ENCODE measurements at regions not wholly inside any gene's neighbourhood (a gene's known extent, or its start where the extent isn't known, plus 50 kb on each side); places are given as distances from the start of the nearest gene placed in this dataset.

DNA sequence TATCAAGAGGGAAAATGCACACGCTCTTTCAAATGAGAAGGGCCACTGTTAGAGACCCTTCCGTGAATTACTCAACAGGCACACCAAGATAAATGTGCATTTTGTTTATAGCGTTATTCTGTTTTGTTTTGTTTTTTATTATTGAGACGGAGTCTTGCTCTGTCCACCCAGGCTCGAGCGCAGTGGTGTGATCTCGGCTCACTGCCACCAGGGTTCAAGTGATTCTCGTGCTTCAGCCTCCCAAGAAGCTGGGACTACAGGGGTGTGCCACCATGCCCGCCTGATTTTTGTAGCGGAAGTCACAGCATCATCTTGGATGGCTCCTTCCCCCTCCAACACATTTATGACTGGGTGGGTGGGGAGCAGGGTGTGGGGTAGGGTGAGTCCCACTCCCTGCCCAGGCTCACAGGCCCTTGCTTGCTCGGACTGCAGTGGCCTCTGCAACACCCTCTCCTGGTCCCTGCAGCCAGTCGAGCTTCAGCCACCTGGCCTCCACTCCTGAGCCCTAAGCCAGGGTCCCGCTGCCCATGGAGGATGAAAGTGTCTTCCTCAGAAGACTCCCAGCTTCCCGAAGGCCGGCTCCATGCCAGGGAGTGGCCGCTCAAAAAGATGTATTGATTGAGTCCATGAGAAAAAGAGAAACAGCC, 68.0 kb downstream of the RTL6 start:
- H3K9me3 Mint-ChIP-seq (ENCODE audit: insufficient read depth) = no peaks in the 10 kb centered on the region
- no peaks in the 10 kb centered on the region for H3K36me3 Mint-ChIP-seq (ENCODE audit: low read depth)
- peaks cover 9% of the 10 kb centered on the region for H3K27me3 Mint-ChIP-seq (ENCODE audit: low read depth)
- ChIA-PET POLR2A (no interaction called here), CTCF (no interaction called here)
- no peaks in the 10 kb centered on the region for H3K4me1 Mint-ChIP-seq (ENCODE audit: low read depth)
- ATAC-seq (no peak), DNase-seq (no peak)
- H3K27ac Mint-ChIP-seq = no peak overlapping the region
- no peak overlapping the region for H3K4me3 Mint-ChIP-seq

DNA sequence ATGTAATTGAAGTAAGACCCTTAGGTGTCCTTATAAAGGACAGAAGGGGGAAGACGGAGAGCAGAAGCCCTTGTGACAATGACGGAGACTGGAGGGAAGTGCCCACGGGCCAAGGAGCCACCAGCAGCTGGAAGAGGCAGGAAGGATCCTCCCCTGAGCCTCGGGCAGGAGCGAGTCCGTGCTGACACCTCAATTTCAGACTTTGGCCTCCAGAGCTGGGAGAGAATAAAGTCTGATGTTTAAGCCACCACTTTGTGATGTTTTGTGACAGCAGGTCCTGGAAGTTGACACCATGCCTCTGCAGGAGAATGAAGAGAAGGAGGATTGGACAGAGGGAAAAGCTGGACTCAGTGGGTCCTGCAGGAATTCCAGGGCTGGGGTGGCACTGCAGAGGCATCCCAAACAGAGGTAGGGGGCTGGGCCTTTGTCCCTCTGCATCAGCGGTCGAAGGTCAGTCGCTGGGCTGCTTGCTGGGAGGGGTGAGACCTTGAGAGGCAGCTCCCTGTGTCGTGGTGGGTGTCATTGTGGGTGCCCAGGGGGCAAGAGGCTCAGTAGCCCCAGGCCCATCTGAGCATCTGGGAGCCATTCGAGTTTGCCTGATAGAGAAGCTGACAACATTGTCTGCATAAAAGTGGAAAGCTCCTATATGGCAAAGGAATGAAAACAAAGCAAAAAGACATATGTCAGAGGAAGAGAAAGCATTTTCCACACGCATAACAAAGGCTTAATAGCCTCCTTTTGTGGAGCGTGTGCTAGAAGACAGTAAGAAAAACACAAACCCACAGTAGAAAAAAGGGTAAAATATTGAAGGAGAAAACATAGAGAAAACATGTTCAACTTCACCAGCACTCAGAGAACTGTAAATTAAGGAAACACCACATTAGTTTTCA, 68.8 kb downstream of the RTL6 start:
- Mint-ChIP-seq H3K27me3 (ENCODE audit: low read depth) (peaks cover 4% of the 10 kb centered on the region), H3K4me1 (ENCODE audit: low read depth) (no peaks in the 10 kb centered on the region), H3K9me3 (ENCODE audit: insufficient read depth) (no peaks in the 10 kb centered on the region), H3K4me3 (no peak overlapping the region), H3K27ac (no peak overlapping the region), H3K36me3 (ENCODE audit: low read depth) (no peaks in the 10 kb centered on the region)
- DNase-seq = no peak
- CTCF ChIA-PET = no interaction called here
- ATAC-seq = no peak
- POLR2A ChIA-PET = no interaction called here

DNA sequence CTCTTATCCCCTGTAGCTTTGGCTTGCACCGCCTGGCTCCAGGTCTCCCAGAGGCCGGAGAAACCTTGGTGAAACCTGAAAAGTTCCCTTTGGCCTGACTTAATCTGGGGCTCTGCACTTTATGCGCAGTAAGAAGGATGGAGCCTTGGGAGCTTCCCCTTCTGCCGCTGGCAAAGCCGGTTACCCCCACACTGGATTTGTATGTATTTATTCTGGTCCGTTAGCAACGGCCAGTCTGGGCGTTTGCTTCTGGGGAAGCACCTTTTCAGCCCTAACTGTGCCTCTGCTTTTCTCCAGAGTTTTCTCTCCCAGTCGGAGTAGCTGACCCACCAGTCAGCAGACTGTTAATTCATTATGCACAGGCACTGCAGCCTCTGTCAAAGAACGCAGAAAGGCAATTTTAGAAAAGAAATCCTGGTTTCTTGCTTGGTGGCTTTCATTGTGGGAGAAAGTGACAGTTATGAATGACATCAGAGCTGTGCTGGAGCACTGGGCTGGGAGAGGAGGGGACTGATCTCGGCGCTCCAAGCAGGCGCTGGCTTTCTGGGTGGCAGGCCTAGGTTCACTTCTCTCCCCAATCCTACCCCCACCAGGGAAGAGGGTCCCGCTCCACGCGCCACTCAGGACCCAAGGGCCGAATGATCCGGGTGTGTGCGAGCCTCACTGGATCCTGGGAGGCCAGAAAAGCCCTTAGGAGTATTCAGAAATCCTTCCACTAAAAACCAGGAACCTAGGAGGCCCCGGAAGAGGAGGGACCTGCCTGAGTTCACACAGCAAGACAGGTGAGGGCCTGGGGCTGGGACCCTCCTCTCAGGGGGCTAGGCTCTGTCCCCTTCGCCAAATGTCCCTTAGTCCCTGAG, 70.2 kb downstream of the RTL6 start:
- H3K36me3 Mint-ChIP-seq (ENCODE audit: low read depth) = no peaks in the 10 kb centered on the region
- ATAC-seq = no peak
- ChIA-PET CTCF (no interaction called here), POLR2A (no interaction called here)
- no peak for DNase-seq
- H3K27me3 Mint-ChIP-seq (ENCODE audit: low read depth) = no peaks in the 10 kb centered on the region
- no peaks in the 10 kb centered on the region for H3K9me3 Mint-ChIP-seq (ENCODE audit: insufficient read depth)
- H3K4me3 Mint-ChIP-seq = no peak overlapping the region
- H3K27ac Mint-ChIP-seq = no peak overlapping the region
- H3K4me1 Mint-ChIP-seq (ENCODE audit: low read depth) = no peaks in the 10 kb centered on the region

DNA sequence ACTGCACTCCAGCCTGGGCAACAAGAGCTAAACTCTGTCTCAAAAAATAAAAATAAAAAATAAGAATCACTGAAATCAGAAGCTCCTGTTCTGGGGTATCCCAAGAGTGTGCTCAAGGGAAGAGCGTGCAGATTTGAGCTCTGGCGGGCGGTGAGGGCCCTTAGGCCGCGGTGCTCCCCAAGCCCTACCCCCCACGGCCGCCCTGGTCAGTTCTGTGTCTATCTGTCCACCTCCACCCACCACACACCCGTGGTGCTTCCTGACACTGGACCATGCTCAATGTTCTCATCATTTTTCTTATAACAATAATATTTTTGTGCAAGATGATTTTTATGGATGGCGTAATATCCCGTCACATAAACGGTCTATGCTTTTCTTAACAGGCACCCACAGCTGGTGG, 71.1 kb downstream of the RTL6 start:
- ATAC-seq (no peak), DNase-seq (no peak)
- CTCF ChIA-PET = no interaction called here
- Mint-ChIP-seq H3K9me3 (ENCODE audit: insufficient read depth) (no peaks in the 10 kb centered on the region), H3K4me3 (no peak overlapping the region), H3K36me3 (ENCODE audit: low read depth) (no peaks in the 10 kb centered on the region), H3K4me1 (ENCODE audit: low read depth) (no peaks in the 10 kb centered on the region), H3K27me3 (ENCODE audit: low read depth) (no peaks in the 10 kb centered on the region), H3K27ac (no peak overlapping the region)
- POLR2A ChIA-PET = no interaction called here

DNA sequence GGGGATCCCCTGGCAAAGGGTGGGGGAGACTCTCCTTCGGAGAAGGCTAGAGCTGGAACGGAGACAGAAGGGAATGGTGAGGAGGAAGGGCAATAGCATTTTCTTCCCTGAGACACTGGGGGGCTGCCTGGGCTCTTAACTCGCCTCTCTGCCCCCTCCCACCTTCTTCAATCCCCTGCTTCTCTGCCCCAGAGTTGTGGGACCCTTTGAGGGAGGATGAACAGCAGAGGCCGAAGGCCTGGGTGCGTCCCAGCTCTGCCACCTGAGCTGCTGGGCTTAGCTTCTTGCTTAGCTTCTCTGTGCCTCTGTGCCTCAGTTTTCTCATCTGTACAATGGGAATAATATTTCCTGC, 72.4 kb downstream of the RTL6 start:
- H3K4me1 Mint-ChIP-seq (ENCODE audit: low read depth) = no peaks in the 10 kb centered on the region
- DNase-seq (no peak), ATAC-seq (no peak)
- no peaks in the 10 kb centered on the region for H3K9me3 Mint-ChIP-seq (ENCODE audit: insufficient read depth)
- peaks cover 8% of the 10 kb centered on the region for H3K27me3 Mint-ChIP-seq (ENCODE audit: low read depth)
- H3K4me3 Mint-ChIP-seq = no peak overlapping the region
- H3K27ac Mint-ChIP-seq = no peak overlapping the region
- POLR2A ChIA-PET = no interaction called here
- no peaks in the 10 kb centered on the region for H3K36me3 Mint-ChIP-seq (ENCODE audit: low read depth)
- CTCF ChIA-PET = no interaction called here

DNA sequence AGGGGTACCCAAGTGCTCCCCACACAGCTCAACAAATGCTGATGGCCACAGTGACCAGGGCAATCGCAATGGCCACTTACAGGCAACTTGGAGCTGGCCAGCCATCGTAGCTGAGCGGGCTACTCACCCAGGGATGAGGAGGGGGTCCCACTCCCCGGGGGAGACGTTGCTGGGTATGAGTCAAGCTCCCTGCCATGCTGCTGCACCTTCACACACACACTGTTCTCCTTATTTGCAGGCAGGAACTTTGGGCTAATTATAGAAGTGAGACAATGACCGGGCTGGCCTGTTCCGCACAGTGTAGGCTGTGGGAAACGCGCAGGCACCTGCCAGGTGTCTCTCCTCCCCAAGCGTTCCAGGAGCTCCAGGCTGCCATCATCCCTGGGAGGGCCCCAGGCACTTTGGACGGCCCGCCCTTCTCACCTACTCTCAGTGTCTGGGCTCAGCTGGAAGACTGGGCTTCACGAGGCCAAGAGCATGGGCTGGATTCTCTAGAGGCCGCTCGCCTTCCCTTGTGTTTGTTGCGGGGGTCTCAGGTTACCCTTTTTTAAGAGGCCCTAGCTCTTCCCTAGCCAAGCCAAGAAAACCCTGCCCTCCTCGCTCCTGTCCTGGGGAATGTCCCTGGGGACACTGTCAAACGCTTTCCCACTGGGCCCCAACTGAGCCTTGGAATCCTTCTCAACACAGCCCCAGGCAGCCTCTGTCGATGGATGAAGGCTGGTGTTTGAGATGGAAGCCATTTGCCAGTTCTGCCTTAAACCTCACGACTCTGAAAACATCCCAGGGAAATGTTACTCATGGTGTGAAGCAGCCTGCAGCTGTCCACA, 73.0 kb downstream of the RTL6 start:
- no peaks in the 10 kb centered on the region for H3K4me1 Mint-ChIP-seq (ENCODE audit: low read depth)
- H3K36me3 Mint-ChIP-seq (ENCODE audit: low read depth) = no peaks in the 10 kb centered on the region
- ChIA-PET CTCF (no interaction called here), POLR2A (no interaction called here)
- H3K27me3 Mint-ChIP-seq (ENCODE audit: low read depth) = peaks cover 10% of the 10 kb centered on the region
- no peaks in the 10 kb centered on the region for H3K9me3 Mint-ChIP-seq (ENCODE audit: insufficient read depth)
- DNase-seq (no peak), ATAC-seq (no peak)
- no peak overlapping the region for H3K4me3 Mint-ChIP-seq
- no peak overlapping the region for H3K27ac Mint-ChIP-seq

DNA sequence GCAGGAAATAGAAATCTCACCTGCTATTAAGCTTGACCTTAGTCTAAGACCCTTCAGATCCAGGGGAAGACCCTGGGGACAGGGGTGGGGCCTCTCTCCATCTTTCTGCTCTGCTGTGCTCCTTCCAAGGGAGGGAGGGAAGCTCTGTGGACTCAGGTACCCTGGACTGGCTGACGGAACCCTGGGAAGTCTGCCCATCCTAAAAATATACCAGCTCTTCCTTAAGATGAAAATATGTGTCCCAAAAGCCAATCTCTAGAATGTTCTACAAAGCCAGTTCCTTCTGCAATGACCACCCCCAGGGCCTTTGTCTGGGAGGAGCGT, 73.7 kb downstream of the RTL6 start:
- ChIA-PET CTCF (no interaction called here), POLR2A (no interaction called here)
- H3K4me1 Mint-ChIP-seq (ENCODE audit: low read depth) = no peaks in the 10 kb centered on the region
- no peak for DNase-seq
- H3K36me3 Mint-ChIP-seq (ENCODE audit: low read depth) = no peaks in the 10 kb centered on the region
- peaks cover 16% of the 10 kb centered on the region for H3K27me3 Mint-ChIP-seq (ENCODE audit: low read depth)
- peaks cover 6% of the 10 kb centered on the region for H3K9me3 Mint-ChIP-seq (ENCODE audit: insufficient read depth)
- H3K4me3 Mint-ChIP-seq = no peak overlapping the region
- H3K27ac Mint-ChIP-seq = no peak overlapping the region
- no peak for ATAC-seq

DNA sequence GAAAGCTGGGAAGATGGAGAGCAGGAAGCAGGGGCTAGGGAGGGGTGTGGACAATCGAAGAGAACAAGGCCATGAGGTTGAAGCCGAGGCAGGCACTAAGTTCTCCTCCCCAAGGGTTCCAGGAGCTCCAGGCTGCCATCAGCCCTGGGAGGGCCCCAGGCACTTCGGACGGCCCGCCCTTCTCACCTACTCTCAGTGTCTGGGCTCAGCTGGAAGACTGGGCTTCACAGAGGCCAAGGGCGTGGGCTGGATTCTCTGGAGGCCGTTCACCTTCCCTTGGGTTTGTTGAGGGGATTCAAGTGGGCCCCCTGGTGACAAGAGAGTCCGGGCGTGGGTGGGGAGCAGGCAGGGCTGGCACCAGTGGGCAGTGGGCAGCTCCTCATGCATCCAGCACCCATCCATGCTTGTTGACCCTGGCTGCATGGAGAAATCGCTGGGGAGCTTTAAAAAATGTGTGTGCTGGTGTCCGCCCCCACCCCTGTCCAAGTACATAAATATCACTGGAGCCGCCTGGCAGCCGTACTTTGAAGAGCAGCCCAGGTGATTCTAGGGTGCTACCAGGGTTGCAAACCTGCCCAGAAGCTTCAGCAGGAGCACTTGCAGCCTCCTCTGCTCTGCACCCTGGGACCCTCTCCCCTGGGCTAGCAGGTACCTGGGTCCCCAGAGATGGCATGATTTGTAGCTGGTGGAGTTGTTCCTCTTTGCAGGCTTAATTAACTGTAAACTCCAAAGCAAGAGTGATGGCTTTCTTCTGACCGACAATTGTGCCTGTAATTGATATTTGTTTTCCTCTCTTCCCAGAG, 74.3 kb downstream of the RTL6 start:
- no peak for DNase-seq
- peaks cover 18% of the 10 kb centered on the region for H3K27me3 Mint-ChIP-seq (ENCODE audit: low read depth)
- POLR2A ChIA-PET = no interaction called here
- H3K27ac Mint-ChIP-seq = no peak overlapping the region
- peaks cover 6% of the 10 kb centered on the region for H3K9me3 Mint-ChIP-seq (ENCODE audit: insufficient read depth)
- CTCF ChIA-PET = no interaction called here
- H3K4me1 Mint-ChIP-seq (ENCODE audit: low read depth) = no peaks in the 10 kb centered on the region
- H3K4me3 Mint-ChIP-seq = no peak overlapping the region
- H3K36me3 Mint-ChIP-seq (ENCODE audit: low read depth) = no peaks in the 10 kb centered on the region
- no peak for ATAC-seq

DNA sequence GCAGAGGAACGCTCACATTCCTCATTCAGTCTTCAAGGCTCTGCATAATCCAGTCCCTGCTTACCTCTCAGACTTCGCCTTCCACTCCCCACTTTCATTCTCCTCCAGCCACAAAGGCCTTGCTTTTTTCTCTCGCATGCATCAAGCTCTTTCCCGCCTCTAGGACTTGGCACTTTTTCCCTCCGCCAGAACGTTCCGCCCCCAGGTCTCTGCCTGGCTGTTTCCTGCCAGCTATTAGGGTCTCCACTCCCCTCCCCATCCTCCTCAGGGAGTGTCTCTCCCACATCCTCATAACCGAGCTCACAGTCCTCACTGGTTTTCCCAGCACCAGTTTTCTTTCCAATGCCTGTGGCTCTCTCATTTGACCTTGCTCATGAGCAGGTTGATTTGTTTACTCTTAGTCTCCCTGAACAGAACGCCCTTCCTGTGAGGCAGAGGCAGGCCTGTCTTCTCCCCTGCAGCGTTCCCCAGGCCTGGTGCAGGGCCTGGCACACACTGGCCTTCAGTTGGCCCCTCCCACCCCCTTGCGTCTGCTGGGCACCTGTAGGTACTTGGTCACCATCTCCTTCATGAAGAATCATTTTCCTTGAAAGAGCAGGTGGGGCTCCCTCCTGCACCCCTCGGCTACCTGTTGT, 75.2 kb downstream of the RTL6 start:
- H3K9me3 Mint-ChIP-seq (ENCODE audit: insufficient read depth) = peaks cover 6% of the 10 kb centered on the region
- H3K27ac Mint-ChIP-seq = no peak overlapping the region
- ChIA-PET POLR2A (no interaction called here), CTCF (interaction anchor here (0.6 kb wide), 1 partner anchor 12 kb away, joined by 3 read pairs; no protein-coding TSS in a partner anchor)
- H3K4me1 Mint-ChIP-seq (ENCODE audit: low read depth) = no peaks in the 10 kb centered on the region
- no peak overlapping the region for H3K4me3 Mint-ChIP-seq
- H3K36me3 Mint-ChIP-seq (ENCODE audit: low read depth) = no peaks in the 10 kb centered on the region
- H3K27me3 Mint-ChIP-seq (ENCODE audit: low read depth) = peaks cover 20% of the 10 kb centered on the region
- ATAC-seq = no peak
- DNase-seq = no peak

DNA sequence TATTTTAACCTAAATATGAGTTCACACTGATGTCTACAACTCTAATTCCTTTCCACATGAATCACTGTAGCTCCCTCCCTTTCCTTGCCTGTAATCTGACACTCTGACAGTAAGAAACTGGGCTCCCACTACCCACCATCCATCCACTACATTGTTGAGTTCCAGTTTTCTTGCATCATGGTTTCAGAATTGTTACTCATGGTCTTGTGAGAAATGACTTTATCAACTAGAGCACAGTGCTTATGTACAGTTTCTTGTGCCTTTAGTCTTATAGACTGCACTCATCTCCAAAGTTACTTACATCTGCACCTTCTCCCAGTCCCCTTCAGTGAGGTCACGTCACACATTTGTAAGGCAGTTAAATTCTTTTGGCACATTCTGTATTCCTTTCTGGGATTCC, 78.6 kb downstream of the RTL6 start:
- POLR2A ChIA-PET = no interaction called here
- CTCF ChIA-PET = no interaction called here
- H3K27me3 Mint-ChIP-seq (ENCODE audit: low read depth) = peaks cover 29% of the 10 kb centered on the region
- H3K4me3 Mint-ChIP-seq = no peak overlapping the region
- no peaks in the 10 kb centered on the region for H3K36me3 Mint-ChIP-seq (ENCODE audit: low read depth)
- ATAC-seq (no peak), DNase-seq (no peak)
- H3K4me1 Mint-ChIP-seq (ENCODE audit: low read depth) = no peaks in the 10 kb centered on the region
- H3K27ac Mint-ChIP-seq = no peak overlapping the region
- H3K9me3 Mint-ChIP-seq (ENCODE audit: insufficient read depth) = peaks cover 6% of the 10 kb centered on the region

DNA sequence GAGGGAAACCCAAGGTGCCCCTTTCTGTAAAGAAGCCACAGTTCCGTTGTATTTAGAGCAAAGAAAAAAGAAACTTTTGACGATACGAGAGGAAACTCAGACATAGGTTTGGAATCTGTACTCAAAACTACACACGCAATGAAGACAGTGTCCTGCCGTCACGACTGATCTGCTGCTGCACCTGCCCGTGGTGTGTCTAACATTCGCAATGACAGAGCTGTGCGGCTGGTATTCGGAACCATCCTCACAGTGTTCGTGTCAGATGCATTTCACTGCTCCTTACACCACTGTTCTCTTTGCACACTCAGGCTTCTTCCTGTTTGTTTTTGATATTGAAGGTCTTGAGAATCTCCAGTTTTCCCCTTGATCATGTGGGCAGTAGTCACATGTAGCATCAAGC, 84.8 kb downstream of the RTL6 start:
- Mint-ChIP-seq H3K9me3 (ENCODE audit: insufficient read depth) (no peaks in the 10 kb centered on the region), H3K4me3 (no peak overlapping the region), H3K4me1 (ENCODE audit: low read depth) (no peaks in the 10 kb centered on the region), H3K27ac (no peak overlapping the region), H3K27me3 (ENCODE audit: low read depth) (peaks cover 13% of the 10 kb centered on the region), H3K36me3 (ENCODE audit: low read depth) (no peaks in the 10 kb centered on the region)
- ChIA-PET CTCF (no interaction called here), POLR2A (no interaction called here)
- ATAC-seq (no peak), DNase-seq (no peak)

Measured in activated CD8-positive, alpha-beta T cell treated with anti-CD3 and anti-CD28 coated beads, Interleukin-2, amount 10 ng/mL, durations not matched to agents 7 days and 5 days (primary cell).